GM23338 (cell line): ENCODE measurements at regions not wholly inside any gene's neighbourhood (a gene's known extent, or its start where the extent isn't known, plus 50 kb on each side); places are given as distances from the start of the nearest gene placed in this dataset.

Source experiments
- JUNB ChIP-seq: IDR thresholded peaks from one replicate; pipeline ENCODE4 v1.6.1; 2016; ENCODE audit warnings: antibody characterized with exemption; ENCODE audit not compliant: unreplicated experiment
- NANOG ChIP-seq: IDR thresholded peaks from 2 replicates; pipeline ENCODE4 v1.6.1; 2016; ENCODE audit warnings: antibody characterized with exemption, borderline replicate concordance
- POLR2AphosphoS5 ChIP-seq: IDR thresholded peaks from 2 replicates; pipeline ENCODE4 v1.6.1; 2016; ENCODE audit warnings: antibody characterized with exemption, low read depth
- ZNF331 ChIP-seq: fragments of 250-450 bp; sonication (Bioruptor Pico); IDR thresholded peaks from 2 replicates; pipeline ENCODE4 v1.5.0; 2020; ENCODE audit warnings: low read depth, mild to moderate bottlenecking, moderate library complexity
- TF ChIP-seq, protein P1 (sequence below): fragments of 250-450 bp; sonication (Bioruptor Pico); IDR thresholded peaks from 2 replicates; pipeline ENCODE4 v1.5.0; 2020; ENCODE audit warnings: mild to moderate bottlenecking, moderate library complexity
- TF ChIP-seq, protein P2 (sequence below), 2 experiments: fragments of 200-600 bp in 1 of 2; sonication (generic) in 1 of 2; conservative IDR thresholded peaks; 2 replicates each; pipeline versions ENCODE4 v1.5.1 to v1.6.1; 2016 to 2017; ENCODE audit warnings: antibody characterized with exemption in 2 of 2, low read depth in 2 of 2, mild to moderate bottlenecking in 2 of 2, moderate library complexity in 1 of 2
- TF ChIP-seq, protein P3 (sequence below): IDR thresholded peaks from 2 replicates; pipeline ENCODE4 v1.6.1; 2016; ENCODE audit warnings: antibody characterized with exemption

DNA sequence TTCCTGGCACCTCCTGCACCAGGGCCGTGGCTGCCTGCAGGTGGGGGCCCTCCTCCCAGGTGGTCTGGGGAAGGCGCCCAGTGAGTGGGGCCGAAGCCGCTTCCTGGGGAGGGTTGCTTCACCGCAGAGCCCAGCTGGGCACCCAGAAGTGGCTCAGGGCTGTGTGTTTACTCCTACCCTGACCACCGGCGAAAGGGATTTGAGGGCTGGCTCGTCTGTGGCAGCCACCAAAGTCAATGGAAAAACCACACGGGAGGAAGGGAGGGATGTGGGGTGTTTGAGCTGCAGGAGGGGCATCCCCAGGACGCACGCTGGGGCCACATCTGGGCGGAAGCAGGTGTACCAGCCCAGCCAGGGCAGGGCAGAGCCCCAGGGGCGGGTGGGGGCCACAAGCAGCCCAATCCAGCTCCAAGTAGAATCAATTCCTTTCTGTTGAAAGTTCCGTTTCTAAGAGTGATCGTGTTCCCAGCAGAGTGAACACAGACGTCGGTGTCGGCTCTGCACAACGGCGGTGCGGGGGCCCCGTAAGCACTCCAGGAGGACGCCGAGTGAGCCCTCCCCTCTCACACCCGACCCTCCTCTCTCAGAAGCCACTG is 69.9 kb downstream of the FOXL3 start (continued):
- TF ChIP-seq, protein P1, sequence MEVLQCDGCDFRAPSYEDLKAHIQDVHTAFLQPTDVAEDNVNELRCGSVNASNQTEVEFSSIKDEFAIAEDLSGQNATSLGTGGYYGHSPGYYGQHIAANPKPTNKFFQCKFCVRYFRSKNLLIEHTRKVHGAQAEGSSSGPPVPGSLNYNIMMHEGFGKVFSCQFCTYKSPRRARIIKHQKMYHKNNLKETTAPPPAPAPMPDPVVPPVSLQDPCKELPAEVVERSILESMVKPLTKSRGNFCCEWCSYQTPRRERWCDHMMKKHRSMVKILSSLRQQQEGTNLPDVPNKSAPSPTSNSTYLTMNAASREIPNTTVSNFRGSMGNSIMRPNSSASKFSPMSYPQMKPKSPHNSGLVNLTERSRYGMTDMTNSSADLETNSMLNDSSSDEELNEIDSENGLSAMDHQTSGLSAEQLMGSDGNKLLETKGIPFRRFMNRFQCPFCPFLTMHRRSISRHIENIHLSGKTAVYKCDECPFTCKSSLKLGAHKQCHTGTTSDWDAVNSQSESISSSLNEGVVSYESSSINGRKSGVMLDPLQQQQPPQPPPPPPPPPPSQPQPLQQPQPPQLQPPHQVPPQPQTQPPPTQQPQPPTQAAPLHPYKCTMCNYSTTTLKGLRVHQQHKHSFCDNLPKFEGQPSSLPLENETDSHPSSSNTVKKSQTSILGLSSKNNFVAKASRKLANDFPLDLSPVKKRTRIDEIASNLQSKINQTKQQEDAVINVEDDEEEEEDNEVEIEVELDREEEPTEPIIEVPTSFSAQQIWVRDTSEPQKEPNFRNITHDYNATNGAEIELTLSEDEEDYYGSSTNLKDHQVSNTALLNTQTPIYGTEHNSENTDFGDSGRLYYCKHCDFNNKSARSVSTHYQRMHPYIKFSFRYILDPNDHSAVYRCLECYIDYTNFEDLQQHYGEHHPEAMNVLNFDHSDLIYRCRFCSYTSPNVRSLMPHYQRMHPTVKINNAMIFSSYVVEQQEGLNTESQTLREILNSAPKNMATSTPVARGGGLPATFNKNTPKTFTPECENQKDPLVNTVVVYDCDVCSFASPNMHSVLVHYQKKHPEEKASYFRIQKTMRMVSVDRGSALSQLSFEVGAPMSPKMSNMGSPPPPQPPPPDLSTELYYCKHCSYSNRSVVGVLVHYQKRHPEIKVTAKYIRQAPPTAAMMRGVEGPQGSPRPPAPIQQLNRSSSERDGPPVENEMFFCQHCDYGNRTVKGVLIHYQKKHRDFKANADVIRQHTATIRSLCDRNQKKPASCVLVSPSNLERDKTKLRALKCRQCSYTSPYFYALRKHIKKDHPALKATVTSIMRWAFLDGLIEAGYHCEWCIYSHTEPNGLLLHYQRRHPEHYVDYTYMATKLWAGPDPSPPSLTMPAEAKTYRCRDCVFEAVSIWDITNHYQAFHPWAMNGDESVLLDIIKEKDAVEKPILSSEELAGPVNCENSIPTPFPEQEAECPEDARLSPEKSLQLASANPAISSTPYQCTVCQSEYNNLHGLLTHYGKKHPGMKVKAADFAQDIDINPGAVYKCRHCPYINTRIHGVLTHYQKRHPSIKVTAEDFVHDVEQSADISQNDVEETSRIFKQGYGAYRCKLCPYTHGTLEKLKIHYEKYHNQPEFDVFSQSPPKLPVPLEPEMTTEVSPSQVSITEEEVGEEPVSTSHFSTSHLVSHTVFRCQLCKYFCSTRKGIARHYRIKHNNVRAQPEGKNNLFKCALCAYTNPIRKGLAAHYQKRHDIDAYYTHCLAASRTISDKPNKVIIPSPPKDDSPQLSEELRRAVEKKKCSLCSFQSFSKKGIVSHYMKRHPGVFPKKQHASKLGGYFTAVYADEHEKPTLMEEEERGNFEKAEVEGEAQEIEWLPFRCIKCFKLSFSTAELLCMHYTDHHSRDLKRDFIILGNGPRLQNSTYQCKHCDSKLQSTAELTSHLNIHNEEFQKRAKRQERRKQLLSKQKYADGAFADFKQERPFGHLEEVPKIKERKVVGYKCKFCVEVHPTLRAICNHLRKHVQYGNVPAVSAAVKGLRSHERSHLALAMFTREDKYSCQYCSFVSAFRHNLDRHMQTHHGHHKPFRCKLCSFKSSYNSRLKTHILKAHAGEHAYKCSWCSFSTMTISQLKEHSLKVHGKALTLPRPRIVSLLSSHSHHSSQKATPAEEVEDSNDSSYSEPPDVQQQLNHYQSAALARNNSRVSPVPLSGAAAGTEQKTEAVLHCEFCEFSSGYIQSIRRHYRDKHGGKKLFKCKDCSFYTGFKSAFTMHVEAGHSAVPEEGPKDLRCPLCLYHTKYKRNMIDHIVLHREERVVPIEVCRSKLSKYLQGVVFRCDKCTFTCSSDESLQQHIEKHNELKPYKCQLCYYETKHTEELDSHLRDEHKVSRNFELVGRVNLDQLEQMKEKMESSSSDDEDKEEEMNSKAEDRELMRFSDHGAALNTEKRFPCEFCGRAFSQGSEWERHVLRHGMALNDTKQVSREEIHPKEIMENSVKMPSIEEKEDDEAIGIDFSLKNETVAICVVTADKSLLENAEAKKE (CRISPR knock-in tag): no peak
- TF ChIP-seq JUNB (no peak), NANOG (no peak), ZNF331 (CRISPR knock-in tag) (no peak), POLR2AphosphoS5 (no peak)
- TF ChIP-seq, protein P2, sequence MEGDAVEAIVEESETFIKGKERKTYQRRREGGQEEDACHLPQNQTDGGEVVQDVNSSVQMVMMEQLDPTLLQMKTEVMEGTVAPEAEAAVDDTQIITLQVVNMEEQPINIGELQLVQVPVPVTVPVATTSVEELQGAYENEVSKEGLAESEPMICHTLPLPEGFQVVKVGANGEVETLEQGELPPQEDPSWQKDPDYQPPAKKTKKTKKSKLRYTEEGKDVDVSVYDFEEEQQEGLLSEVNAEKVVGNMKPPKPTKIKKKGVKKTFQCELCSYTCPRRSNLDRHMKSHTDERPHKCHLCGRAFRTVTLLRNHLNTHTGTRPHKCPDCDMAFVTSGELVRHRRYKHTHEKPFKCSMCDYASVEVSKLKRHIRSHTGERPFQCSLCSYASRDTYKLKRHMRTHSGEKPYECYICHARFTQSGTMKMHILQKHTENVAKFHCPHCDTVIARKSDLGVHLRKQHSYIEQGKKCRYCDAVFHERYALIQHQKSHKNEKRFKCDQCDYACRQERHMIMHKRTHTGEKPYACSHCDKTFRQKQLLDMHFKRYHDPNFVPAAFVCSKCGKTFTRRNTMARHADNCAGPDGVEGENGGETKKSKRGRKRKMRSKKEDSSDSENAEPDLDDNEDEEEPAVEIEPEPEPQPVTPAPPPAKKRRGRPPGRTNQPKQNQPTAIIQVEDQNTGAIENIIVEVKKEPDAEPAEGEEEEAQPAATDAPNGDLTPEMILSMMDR (conservative IDR thresholded peaks at IDR 0.05; ENCODE audit: low read depth in 2 of 2): no peak
- TF ChIP-seq, protein P3, sequence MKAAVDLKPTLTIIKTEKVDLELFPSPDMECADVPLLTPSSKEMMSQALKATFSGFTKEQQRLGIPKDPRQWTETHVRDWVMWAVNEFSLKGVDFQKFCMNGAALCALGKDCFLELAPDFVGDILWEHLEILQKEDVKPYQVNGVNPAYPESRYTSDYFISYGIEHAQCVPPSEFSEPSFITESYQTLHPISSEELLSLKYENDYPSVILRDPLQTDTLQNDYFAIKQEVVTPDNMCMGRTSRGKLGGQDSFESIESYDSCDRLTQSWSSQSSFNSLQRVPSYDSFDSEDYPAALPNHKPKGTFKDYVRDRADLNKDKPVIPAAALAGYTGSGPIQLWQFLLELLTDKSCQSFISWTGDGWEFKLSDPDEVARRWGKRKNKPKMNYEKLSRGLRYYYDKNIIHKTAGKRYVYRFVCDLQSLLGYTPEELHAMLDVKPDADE: no peak
